ENCODE measurements at regions not wholly inside any gene's neighbourhood (a gene's known extent, or its start where the extent isn't known, plus 50 kb on each side); places are given as distances from the start of the nearest gene placed in this dataset.

GRCh38 chr10:36700123-36700522 lies 425.3 kb upstream of the ANKRD30A start:
- TF ChIP-seq CTCF (IDR thresholded peaks at IDR 0.05): no peak
- H3K36me3 ChIP-seq: no peaks in the 10 kb centered on the region
- no peak overlapping the region for H3K27ac ChIP-seq
- H3K27me3 ChIP-seq: no peaks in the 10 kb centered on the region
- DNase-seq (ENCODE audit: low spot score): no peak
- no peak overlapping the region for H3K4me3 ChIP-seq
- H3K9me3 ChIP-seq: peaks cover 0 to 14% of the 10 kb centered on the region in 2 donors
- no peaks in the 10 kb centered on the region for H3K4me1 ChIP-seq

- H3K27ac ChIP-seq: no peak overlapping the region
- no peak overlapping the region for H3K4me3 ChIP-seq
- no peaks in the 10 kb centered on the region for H3K9me3 ChIP-seq
- TF ChIP-seq CTCF (IDR thresholded peaks at IDR 0.05): no peak
- DNase-seq (ENCODE audit: low spot score): no peak
- H3K27me3 ChIP-seq: no peaks in the 10 kb centered on the region
- H3K36me3 ChIP-seq: no peaks in the 10 kb centered on the region
- no peaks in the 10 kb centered on the region for H3K4me1 ChIP-seq
Observed at GRCh38 chr10:36692759-36693158, 432.6 kb upstream of the ANKRD30A start.

- no peak for DNase-seq (ENCODE audit: low spot score)
- Histone ChIP-seq H3K4me3 (no peak overlapping the region), H3K36me3 (no peaks in the 10 kb centered on the region), H3K4me1 (no peaks in the 10 kb centered on the region), H3K27ac (no peak overlapping the region), H3K9me3 (no peaks in the 10 kb centered on the region), H3K27me3 (no peaks in the 10 kb centered on the region)
- TF ChIP-seq CTCF (IDR thresholded peaks at IDR 0.05): no peak
Observed at GRCh38 chr10:36688717-36689116, 436.7 kb upstream of the ANKRD30A start.

- Histone ChIP-seq H3K9me3 (no peaks in the 10 kb centered on the region), H3K27ac (no peak overlapping the region), H3K36me3 (no peaks in the 10 kb centered on the region), H3K4me1 (no peaks in the 10 kb centered on the region), H3K4me3 (no peak overlapping the region), H3K27me3 (no peaks in the 10 kb centered on the region)
- TF ChIP-seq CTCF (IDR thresholded peaks at IDR 0.05): no peak
- DNase-seq (ENCODE audit: low spot score): no peak
Observed at GRCh38 chr10:36683421-36683820, 442.0 kb upstream of the ANKRD30A start.

GRCh38 chr10:36681751-36682632 lies 443.4 kb upstream of the ANKRD30A start:
- no peaks in the 10 kb centered on the region for H3K4me1 ChIP-seq
- no peak for TF ChIP-seq CTCF (IDR thresholded peaks at IDR 0.05)
- H3K4me3 ChIP-seq: no peak overlapping the region
- no peak overlapping the region for H3K27ac ChIP-seq
- no peaks in the 10 kb centered on the region for H3K9me3 ChIP-seq
- no peaks in the 10 kb centered on the region for H3K27me3 ChIP-seq
- H3K36me3 ChIP-seq: no peaks in the 10 kb centered on the region
- DNase-seq (ENCODE audit: low spot score): no peak

- no peak for DNase-seq (ENCODE audit: low spot score)
- H3K4me3 ChIP-seq: no peak overlapping the region
- peaks cover 0 to 7% of the 10 kb centered on the region in 2 donors for H3K4me1 ChIP-seq
- no peak overlapping the region for H3K27ac ChIP-seq
- no peak for TF ChIP-seq CTCF (IDR thresholded peaks at IDR 0.05)
- H3K27me3 ChIP-seq: no peaks in the 10 kb centered on the region
- H3K36me3 ChIP-seq: no peaks in the 10 kb centered on the region
- H3K9me3 ChIP-seq: no peaks in the 10 kb centered on the region
Observed at GRCh38 chr10:36679554-36679953, 445.8 kb upstream of the ANKRD30A start.

Measured in right atrium auricular region (tissue), 2 donors.